WTC11 (cell line): ENCODE measurements at regions not wholly inside any gene's neighbourhood (a gene's known extent, or its start where the extent isn't known, plus 50 kb on each side); places are given as distances from the start of the nearest gene placed in this dataset.

ENCODE experiments used
- ATAC-seq: fragments of 200-7000 bp; cut with Tn5 transposase; 2 replicates; pipeline ENCODE4 v1.10.0; 2021; ENCODE audit warnings: mild to moderate bottlenecking, moderate library complexity
- CTCF ChIA-PET: fragments of 300-600 bp; sonication (Branson Sonifier 250); formaldehyde crosslinking; loops from one replicate; lab custom pipeline; 2021; ENCODE audit warnings: antibody characterized with exemption; lab: Charles Lee
- POLR2A ChIA-PET: fragments of 350-600 bp; sonication (Branson Sonifier 250); formaldehyde crosslinking; loops from one replicate; lab custom pipeline; 2021; ENCODE audit warnings: antibody characterized with exemption; lab: Charles Lee
- DNase-seq: peaks from one replicate; pipeline ENCODE4 v3.0.0; 2021; ENCODE audit warnings: low spot score
- H3K27ac Mint-ChIP-seq: 2 replicates; pipeline ENCODE4 v1.8.0; 2021; ENCODE audit warnings: mixed read lengths
- H3K27me3 Mint-ChIP-seq: 2 replicates; pipeline ENCODE4 v1.8.0; 2021; ENCODE audit warnings: low read depth, mild to moderate bottlenecking, moderate library complexity, mixed read lengths
- H3K36me3 Mint-ChIP-seq: 2 replicates; pipeline ENCODE4 v1.8.0; 2021; ENCODE audit warnings: mixed read lengths
- H3K4me1 Mint-ChIP-seq: 2 replicates; pipeline ENCODE4 v1.8.0; 2022; ENCODE audit warnings: mixed read lengths
- H3K4me3 Mint-ChIP-seq: 2 replicates; pipeline ENCODE4 v1.8.0; 2021; ENCODE audit warnings: mild to moderate bottlenecking, moderate library complexity, mixed read lengths
- H3K9me3 Mint-ChIP-seq: 2 replicates; pipeline ENCODE4 v1.8.0; 2021; ENCODE audit warnings: mixed read lengths
- CREB1 ChIP-seq: sonication (generic); formaldehyde crosslinking; IDR thresholded peaks from 2 replicates; pipeline ENCODE4 v1.8.0; 2023; ENCODE audit warnings: mild to moderate bottlenecking, missing genetic modification reagents
- CREM ChIP-seq: sonication (generic); formaldehyde crosslinking; IDR thresholded peaks from 2 replicates; pipeline ENCODE4 v1.8.1; 2022; ENCODE audit warnings: mild to moderate bottlenecking, missing genetic modification reagents, moderate library complexity
- GTF2I ChIP-seq: fragments of 250-450 bp; sonication (Bioruptor Pico); conservative IDR thresholded peaks from 2 replicates; pipeline ENCODE4 v1.4.0; 2021; ENCODE audit warnings: mild to moderate bottlenecking
- NR3C1 ChIP-seq: sonication (generic); formaldehyde crosslinking; conservative IDR thresholded peaks from 2 replicates; pipeline ENCODE4 v1.8.1; 2023; ENCODE audit warnings: low read depth, mild to moderate bottlenecking, missing genetic modification reagents
- RELA ChIP-seq: sonication (generic); formaldehyde crosslinking; IDR thresholded peaks from 2 replicates; pipeline ENCODE4 v1.8.1; 2022; ENCODE audit warnings: missing genetic modification reagents, mild to moderate bottlenecking, borderline replicate concordance
- SMAD3 ChIP-seq: sonication (generic); formaldehyde crosslinking; IDR thresholded peaks from 2 replicates; pipeline ENCODE4 v1.8.0; 2022; ENCODE audit warnings: missing genetic modification reagents, mild to moderate bottlenecking, borderline replicate concordance
- TP53 ChIP-seq: sonication (generic); formaldehyde crosslinking; IDR thresholded peaks from 2 replicates; pipeline ENCODE4 v1.8.1; 2023; ENCODE audit warnings: mild to moderate bottlenecking, missing genetic modification reagents
- ZNF121 ChIP-seq: sonication (generic); formaldehyde crosslinking; IDR thresholded peaks from 2 replicates; pipeline ENCODE4 v1.8.0; 2023; ENCODE audit warnings: missing genetic modification reagents
- ZNF138 ChIP-seq: sonication (generic); formaldehyde crosslinking; conservative IDR thresholded peaks from 2 replicates; pipeline ENCODE4 v1.8.1; 2022; ENCODE audit warnings: mild to moderate bottlenecking, moderate library complexity, missing genetic modification reagents
- ZNF219 ChIP-seq: sonication (generic); formaldehyde crosslinking; IDR thresholded peaks from 2 replicates; pipeline ENCODE4 v1.8.0; 2023; ENCODE audit warnings: missing genetic modification reagents, mild to moderate bottlenecking, borderline replicate concordance
- TF ChIP-seq, protein P1 (sequence below): sonication (generic); formaldehyde crosslinking; IDR thresholded peaks from 2 replicates; pipeline ENCODE4 v1.8.1; 2022; ENCODE audit warnings: mild to moderate bottlenecking, missing genetic modification reagents, moderate library complexity, borderline replicate concordance
- TF ChIP-seq, protein P2 (sequence below): sonication (generic); formaldehyde crosslinking; IDR thresholded peaks from 2 replicates; pipeline ENCODE4 v1.8.0; 2022; ENCODE audit warnings: missing genetic modification reagents
- TF ChIP-seq, protein P3 (sequence below): sonication (generic); formaldehyde crosslinking; IDR thresholded peaks from 2 replicates; pipeline ENCODE4 v1.8.0; 2022; ENCODE audit warnings: mild to moderate bottlenecking, missing genetic modification reagents
- TF ChIP-seq, protein P4 (sequence below): sonication (generic); formaldehyde crosslinking; IDR thresholded peaks from 2 replicates; pipeline ENCODE4 v1.8.1; 2023; ENCODE audit warnings: mild to moderate bottlenecking, missing genetic modification reagents, moderate library complexity
- TF ChIP-seq, protein P5 (sequence below): sonication (generic); formaldehyde crosslinking; conservative IDR thresholded peaks from 2 replicates; pipeline ENCODE4 v1.8.1; 2023; ENCODE audit warnings: mild to moderate bottlenecking, low read depth, missing genetic modification reagents, moderate library complexity

DNA sequence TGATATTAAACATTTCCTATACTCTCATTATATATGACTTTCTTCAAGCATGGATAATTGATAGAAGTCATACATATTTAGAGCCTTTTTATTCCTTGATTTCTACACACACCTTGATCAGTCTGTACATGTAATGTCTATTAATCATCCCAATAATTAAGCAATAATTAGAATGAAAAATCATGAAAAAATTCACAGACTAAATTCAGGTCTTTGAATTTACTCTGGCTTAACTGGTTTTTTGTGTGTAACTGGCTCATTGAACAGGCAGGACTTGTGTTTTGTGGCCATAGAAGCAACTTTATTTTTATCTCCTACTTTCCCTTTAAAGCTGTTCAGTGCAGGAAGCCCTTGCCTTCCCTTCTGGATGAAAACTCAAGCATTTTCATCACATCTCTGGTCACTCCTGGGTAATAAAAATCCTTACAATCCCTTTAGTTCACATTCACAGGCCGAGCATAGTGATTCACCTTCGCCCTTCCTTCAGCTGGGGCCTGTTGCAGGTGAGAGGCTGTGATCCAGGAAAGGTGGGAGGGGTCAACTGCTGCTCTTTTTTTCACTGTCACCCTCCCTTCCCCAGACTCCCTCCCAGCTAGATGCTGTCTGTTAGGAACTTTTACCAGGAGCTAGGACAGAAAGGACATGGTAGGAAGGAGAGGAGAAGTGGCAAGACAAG lies 58.0 kb upstream of the ITSN2 start:
- peaks cover 7% of the 10 kb centered on the region for H3K4me1 Mint-ChIP-seq
- ChIA-PET POLR2A (no interaction called here), CTCF (interaction anchor here (0.6 to 1.6 kb wide), 6 partner anchors 9 to 410 kb away, joined by 3 to 4 read pairs (median 4); no protein-coding TSS in a partner anchor)
- no peak overlapping the region for H3K4me3 Mint-ChIP-seq
- peaks cover 18% of the 10 kb centered on the region for H3K9me3 Mint-ChIP-seq
- no peaks in the 10 kb centered on the region for H3K27me3 Mint-ChIP-seq
- ATAC-seq = peak; percentile 96
- TF ChIP-seq TP53 (no peak), ZNF138 (CRISPR knock-in tag) (no peak), CREM (no peak)
- H3K36me3 Mint-ChIP-seq = no peaks in the 10 kb centered on the region; the same call in 1 of the 2 replicates
- peak; percentile 44 for DNase-seq
- peak overlapping the region; percentile 83; the same call in 1 of the 2 replicates for H3K27ac Mint-ChIP-seq

DNA sequence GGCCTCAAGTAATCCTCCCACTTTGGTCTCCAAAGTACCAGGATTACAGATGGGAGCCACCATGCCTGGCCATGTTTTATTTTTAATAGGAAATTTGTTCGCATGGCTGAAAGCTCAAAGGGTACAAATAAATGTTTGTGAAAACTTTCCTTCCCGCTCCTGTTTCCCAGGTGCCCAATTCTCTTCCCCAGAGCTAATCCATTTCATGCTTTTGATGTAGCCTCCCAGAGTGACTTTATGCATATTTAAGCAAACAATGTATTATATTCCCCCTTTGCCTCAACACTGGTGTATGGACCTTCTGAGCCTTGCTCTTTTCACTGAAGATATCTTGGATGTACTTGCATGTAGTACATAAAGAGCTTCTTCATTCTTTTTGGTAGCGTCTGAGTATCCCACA lies 52.5 kb upstream of the ITSN2 start:
- TF ChIP-seq, protein P1, sequence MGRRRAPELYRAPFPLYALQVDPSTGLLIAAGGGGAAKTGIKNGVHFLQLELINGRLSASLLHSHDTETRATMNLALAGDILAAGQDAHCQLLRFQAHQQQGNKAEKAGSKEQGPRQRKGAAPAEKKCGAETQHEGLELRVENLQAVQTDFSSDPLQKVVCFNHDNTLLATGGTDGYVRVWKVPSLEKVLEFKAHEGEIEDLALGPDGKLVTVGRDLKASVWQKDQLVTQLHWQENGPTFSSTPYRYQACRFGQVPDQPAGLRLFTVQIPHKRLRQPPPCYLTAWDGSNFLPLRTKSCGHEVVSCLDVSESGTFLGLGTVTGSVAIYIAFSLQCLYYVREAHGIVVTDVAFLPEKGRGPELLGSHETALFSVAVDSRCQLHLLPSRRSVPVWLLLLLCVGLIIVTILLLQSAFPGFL (CRISPR knock-in tag) = no peak
- TF ChIP-seq, protein P2, sequence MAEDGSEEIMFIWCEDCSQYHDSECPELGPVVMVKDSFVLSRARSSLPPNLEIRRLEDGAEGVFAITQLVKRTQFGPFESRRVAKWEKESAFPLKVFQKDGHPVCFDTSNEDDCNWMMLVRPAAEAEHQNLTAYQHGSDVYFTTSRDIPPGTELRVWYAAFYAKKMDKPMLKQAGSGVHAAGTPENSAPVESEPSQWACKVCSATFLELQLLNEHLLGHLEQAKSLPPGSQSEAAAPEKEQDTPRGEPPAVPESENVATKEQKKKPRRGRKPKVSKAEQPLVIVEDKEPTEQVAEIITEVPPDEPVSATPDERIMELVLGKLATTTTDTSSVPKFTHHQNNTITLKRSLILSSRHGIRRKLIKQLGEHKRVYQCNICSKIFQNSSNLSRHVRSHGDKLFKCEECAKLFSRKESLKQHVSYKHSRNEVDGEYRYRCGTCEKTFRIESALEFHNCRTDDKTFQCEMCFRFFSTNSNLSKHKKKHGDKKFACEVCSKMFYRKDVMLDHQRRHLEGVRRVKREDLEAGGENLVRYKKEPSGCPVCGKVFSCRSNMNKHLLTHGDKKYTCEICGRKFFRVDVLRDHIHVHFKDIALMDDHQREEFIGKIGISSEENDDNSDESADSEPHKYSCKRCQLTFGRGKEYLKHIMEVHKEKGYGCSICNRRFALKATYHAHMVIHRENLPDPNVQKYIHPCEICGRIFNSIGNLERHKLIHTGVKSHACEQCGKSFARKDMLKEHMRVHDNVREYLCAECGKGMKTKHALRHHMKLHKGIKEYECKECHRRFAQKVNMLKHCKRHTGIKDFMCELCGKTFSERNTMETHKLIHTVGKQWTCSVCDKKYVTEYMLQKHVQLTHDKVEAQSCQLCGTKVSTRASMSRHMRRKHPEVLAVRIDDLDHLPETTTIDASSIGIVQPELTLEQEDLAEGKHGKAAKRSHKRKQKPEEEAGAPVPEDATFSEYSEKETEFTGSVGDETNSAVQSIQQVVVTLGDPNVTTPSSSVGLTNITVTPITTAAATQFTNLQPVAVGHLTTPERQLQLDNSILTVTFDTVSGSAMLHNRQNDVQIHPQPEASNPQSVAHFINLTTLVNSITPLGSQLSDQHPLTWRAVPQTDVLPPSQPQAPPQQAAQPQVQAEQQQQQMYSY = peak; percentile 77
- POLR2A ChIA-PET = interaction anchor here (0.6 kb wide), 1 partner anchor 103 kb away, joined by 7 read pairs; no protein-coding TSS in a partner anchor

DNA sequence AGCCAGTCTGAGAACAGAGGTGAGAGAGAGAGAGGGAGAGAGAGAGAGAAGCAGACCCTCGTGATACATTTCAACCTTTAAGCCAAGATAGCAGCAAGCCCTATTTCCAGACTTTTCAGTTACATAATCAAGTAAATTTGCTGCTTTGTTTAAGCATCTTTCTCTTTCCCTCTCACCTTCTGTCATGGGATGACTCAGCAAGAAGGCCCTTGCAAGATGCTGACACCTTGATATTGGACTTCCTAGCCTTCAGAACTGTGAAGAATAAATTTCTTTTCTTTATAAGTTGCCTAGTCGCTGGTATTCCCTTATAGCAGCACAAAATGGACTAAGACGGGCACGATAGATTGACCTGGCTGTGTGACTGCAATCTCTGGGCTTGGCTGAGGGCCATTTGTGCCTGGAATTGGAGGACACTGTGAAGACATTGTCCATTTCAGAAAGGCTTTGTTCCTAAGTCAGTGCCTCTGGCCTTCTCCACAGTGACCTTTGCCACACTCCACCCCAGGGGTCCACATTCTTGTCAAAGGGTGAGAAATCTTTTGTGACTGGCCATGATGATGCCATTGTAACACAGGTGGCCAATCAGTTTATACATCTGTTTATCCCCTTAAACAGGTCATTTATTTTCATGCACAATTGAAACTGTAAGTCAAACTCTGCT lies 51.3 kb upstream of the ITSN2 start:
- Mint-ChIP-seq H3K27me3 (no peaks in the 10 kb centered on the region), H3K4me3 (no peak overlapping the region), H3K36me3 (no peaks in the 10 kb centered on the region), H3K27ac (no peak overlapping the region), H3K4me1 (peaks cover 10% of the 10 kb centered on the region), H3K9me3 (0 out of 2 replicates have a peak, but pooled peaks cover 3% of the 10 kb centered on the region)
- ChIA-PET CTCF (interaction anchor here (1.4 to 2.8 kb wide), 3 partner anchors 415 to 471 kb away, joined by 3 to 26 read pairs (median 6); no protein-coding TSS in a partner anchor), POLR2A (no interaction called here)
- no peak for DNase-seq
- ATAC-seq = no peak
- no peak for TF ChIP-seq NR3C1 (CRISPR knock-in tag)
- TF ChIP-seq ZNF219 (CRISPR knock-in tag) = no peak

More for the DNA sequence above, 52.5 kb upstream of the ITSN2 start:
- H3K9me3 Mint-ChIP-seq = 0 out of 2 replicates have a peak, but pooled peaks cover 3% of the 10 kb centered on the region
- DNase-seq (no peak), ATAC-seq (no peak)
- CTCF ChIA-PET = interaction anchor here (1.0 to 1.4 kb wide), 2 partner anchors 414 to 470 kb away, joined by 3 read pairs; no protein-coding TSS in a partner anchor
- H3K4me3 Mint-ChIP-seq = no peak overlapping the region
- H3K27ac Mint-ChIP-seq = no peak overlapping the region
- H3K4me1 Mint-ChIP-seq = peaks cover 10% of the 10 kb centered on the region
- no peaks in the 10 kb centered on the region for H3K36me3 Mint-ChIP-seq
- no peaks in the 10 kb centered on the region for H3K27me3 Mint-ChIP-seq

DNA sequence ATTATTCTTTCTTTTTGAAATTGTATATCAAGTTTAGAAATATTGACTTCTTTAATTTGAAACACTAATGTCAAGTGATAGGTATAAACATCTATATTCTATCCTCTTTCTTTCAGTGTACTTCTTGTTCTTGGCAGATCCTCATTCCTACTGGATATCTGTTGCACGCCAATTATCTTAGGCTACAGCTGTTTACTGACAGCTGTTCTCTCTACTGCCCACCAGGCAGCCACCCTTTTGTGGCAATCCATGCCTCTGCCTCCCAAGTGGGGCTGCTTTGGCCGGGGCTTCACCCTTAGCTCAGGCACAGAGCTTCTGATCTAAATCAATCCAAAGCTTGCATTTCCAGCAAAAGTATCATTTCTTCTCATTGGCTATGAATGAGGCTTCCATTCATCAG lies 50.6 kb upstream of the ITSN2 start:
- DNase-seq (no peak), ATAC-seq (no peak)
- H3K4me1 Mint-ChIP-seq = peaks cover 10% of the 10 kb centered on the region
- H3K27ac Mint-ChIP-seq = no peak overlapping the region
- H3K9me3 Mint-ChIP-seq = no peaks in the 10 kb centered on the region
- no peak overlapping the region for H3K4me3 Mint-ChIP-seq
- CTCF ChIA-PET = interaction anchor here (2.0 to 2.8 kb wide), 2 partner anchors 416 to 420 kb away, joined by 6 to 26 read pairs; no protein-coding TSS in a partner anchor
- H3K27me3 Mint-ChIP-seq = no peaks in the 10 kb centered on the region
- POLR2A ChIA-PET = no interaction called here
- no peaks in the 10 kb centered on the region for H3K36me3 Mint-ChIP-seq
- TF ChIP-seq, protein P3, sequence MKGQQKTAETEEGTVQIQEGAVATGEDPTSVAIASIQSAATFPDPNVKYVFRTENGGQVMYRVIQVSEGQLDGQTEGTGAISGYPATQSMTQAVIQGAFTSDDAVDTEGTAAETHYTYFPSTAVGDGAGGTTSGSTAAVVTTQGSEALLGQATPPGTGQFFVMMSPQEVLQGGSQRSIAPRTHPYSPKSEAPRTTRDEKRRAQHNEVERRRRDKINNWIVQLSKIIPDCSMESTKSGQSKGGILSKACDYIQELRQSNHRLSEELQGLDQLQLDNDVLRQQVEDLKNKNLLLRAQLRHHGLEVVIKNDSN = no peak
- TF ChIP-seq, protein P4, sequence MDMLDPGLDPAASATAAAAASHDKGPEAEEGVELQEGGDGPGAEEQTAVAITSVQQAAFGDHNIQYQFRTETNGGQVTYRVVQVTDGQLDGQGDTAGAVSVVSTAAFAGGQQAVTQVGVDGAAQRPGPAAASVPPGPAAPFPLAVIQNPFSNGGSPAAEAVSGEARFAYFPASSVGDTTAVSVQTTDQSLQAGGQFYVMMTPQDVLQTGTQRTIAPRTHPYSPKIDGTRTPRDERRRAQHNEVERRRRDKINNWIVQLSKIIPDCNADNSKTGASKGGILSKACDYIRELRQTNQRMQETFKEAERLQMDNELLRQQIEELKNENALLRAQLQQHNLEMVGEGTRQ (CRISPR knock-in tag) = no peak
- no peak for TF ChIP-seq ZNF121
- no peak for TF ChIP-seq RELA (CRISPR knock-in tag)
- TF ChIP-seq, protein P5, sequence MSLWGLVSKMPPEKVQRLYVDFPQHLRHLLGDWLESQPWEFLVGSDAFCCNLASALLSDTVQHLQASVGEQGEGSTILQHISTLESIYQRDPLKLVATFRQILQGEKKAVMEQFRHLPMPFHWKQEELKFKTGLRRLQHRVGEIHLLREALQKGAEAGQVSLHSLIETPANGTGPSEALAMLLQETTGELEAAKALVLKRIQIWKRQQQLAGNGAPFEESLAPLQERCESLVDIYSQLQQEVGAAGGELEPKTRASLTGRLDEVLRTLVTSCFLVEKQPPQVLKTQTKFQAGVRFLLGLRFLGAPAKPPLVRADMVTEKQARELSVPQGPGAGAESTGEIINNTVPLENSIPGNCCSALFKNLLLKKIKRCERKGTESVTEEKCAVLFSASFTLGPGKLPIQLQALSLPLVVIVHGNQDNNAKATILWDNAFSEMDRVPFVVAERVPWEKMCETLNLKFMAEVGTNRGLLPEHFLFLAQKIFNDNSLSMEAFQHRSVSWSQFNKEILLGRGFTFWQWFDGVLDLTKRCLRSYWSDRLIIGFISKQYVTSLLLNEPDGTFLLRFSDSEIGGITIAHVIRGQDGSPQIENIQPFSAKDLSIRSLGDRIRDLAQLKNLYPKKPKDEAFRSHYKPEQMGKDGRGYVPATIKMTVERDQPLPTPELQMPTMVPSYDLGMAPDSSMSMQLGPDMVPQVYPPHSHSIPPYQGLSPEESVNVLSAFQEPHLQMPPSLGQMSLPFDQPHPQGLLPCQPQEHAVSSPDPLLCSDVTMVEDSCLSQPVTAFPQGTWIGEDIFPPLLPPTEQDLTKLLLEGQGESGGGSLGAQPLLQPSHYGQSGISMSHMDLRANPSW (CRISPR knock-in tag) = no peak
- no peak for TF ChIP-seq GTF2I (CRISPR knock-in tag)
- TF ChIP-seq SMAD3 = no peak
- no peak for TF ChIP-seq CREB1 (CRISPR knock-in tag)
